Activated T-helper 2 cell treated with anti-CD3 and anti-CD28 coated beads, Interferon-gamma antibody, Interleukin-2, Interleukin-4, amounts not matched to agents 10 μg/mL and 5 μg/mL and 100 μg/mL, durations not matched to agents 14 hours and 24 hours and 36 hours (primary cell): ENCODE measurements at regions not wholly inside any gene's neighbourhood (a gene's known extent, or its start where the extent isn't known, plus 50 kb on each side); places are given as distances from the start of the nearest gene placed in this dataset.

Source experiments
- DNase-seq: peaks from one replicate; pipeline ENCODE4 v3.0.0; 2021; ENCODE audit warnings: low spot score
- H3K27ac Mint-ChIP-seq: one replicate; pipeline ENCODE4 v1.8.0; 2021; ENCODE audit warnings: mixed read lengths
- H3K27me3 Mint-ChIP-seq: one replicate; pipeline ENCODE4 v1.8.0; 2021; ENCODE audit warnings: low read depth, mixed read lengths
- H3K36me3 Mint-ChIP-seq: one replicate; pipeline ENCODE4 v1.8.0; 2021; ENCODE audit warnings: low read depth, mixed read lengths
- H3K4me1 Mint-ChIP-seq: one replicate; pipeline ENCODE4 v1.8.0; 2021; ENCODE audit warnings: low read depth, mixed read lengths
- H3K4me3 Mint-ChIP-seq: one replicate; pipeline ENCODE4 v1.8.0; 2021; ENCODE audit warnings: low read depth, mild to moderate bottlenecking, moderate library complexity, mixed read lengths
- H3K9me3 Mint-ChIP-seq: one replicate; pipeline ENCODE4 v1.8.0; 2021; ENCODE audit warnings: mixed read lengths
- intact Hi-C: fragments of 100-400 bp; cut with micrococcal nuclease; formaldehyde crosslinking; loops from one replicate; pipeline ENCODE4 v1.15.1; 2023

DNA sequence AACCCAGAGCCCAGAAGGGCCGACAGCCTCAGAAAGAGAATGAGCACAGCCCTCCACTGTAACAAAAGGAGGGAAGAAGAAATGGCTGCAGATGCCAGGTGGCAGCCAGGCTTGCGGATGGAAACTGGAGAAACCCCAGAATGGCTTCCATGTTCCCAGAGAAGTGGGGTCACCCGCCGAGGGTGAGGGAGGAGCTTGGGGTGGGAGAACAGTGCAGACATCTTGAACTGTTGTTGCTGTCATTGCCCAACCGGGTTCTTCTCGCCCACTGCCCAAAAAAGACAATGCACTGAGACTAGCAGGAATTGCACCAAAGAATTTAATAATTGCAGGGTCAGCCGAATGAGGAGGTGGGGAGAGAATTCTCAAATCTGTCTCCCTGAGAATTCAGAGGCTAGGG, 223.2 kb upstream of the RAB6C start:
- no peak for DNase-seq
- no peaks in the 10 kb centered on the region for H3K9me3 Mint-ChIP-seq

DNA sequence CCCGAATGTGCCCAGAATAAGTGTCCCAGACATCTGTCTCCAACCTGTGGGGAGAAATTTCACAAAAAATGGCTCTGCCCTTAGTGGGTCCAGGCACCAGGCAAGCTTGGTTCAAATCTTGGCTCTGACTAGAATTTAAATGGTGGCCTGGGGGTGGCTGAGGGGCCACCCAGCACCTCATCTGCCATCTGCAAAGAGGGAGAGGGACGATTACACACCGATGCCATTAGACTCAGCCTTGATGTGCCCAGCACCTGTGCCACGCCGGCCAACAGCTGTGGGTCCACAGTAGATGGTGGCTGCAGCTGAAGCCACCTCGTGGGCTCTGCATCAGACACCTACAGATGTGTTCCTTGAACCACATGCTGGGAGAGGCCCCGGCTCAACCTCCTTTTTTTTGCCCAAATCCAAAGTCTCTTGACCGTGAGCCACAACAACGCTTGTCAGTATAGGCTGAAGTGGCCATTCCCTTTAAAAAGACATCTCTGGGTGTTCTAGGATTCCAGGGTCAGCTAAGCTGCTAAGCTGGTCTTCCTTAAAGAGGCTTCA, 222.0 kb upstream of the RAB6C start:
- no peaks in the 10 kb centered on the region for H3K36me3 Mint-ChIP-seq
- no peak overlapping the region for H3K27ac Mint-ChIP-seq
- H3K4me3 Mint-ChIP-seq, result no peak overlapping the region
- H3K27me3 Mint-ChIP-seq, result no peaks in the 10 kb centered on the region
- intact Hi-C loops, result no loop called here
- DNase-seq, result no peak
- H3K9me3 Mint-ChIP-seq, result no peaks in the 10 kb centered on the region
- H3K4me1 Mint-ChIP-seq, result no peaks in the 10 kb centered on the region

More for the DNA sequence above, 223.2 kb upstream of the RAB6C start:
- Mint-ChIP-seq H3K4me1 (no peaks in the 10 kb centered on the region), H3K4me3 (no peak overlapping the region), H3K36me3 (no peaks in the 10 kb centered on the region), H3K27ac (no peak overlapping the region), H3K27me3 (no peaks in the 10 kb centered on the region)
- intact Hi-C loops, result no loop called here

DNA sequence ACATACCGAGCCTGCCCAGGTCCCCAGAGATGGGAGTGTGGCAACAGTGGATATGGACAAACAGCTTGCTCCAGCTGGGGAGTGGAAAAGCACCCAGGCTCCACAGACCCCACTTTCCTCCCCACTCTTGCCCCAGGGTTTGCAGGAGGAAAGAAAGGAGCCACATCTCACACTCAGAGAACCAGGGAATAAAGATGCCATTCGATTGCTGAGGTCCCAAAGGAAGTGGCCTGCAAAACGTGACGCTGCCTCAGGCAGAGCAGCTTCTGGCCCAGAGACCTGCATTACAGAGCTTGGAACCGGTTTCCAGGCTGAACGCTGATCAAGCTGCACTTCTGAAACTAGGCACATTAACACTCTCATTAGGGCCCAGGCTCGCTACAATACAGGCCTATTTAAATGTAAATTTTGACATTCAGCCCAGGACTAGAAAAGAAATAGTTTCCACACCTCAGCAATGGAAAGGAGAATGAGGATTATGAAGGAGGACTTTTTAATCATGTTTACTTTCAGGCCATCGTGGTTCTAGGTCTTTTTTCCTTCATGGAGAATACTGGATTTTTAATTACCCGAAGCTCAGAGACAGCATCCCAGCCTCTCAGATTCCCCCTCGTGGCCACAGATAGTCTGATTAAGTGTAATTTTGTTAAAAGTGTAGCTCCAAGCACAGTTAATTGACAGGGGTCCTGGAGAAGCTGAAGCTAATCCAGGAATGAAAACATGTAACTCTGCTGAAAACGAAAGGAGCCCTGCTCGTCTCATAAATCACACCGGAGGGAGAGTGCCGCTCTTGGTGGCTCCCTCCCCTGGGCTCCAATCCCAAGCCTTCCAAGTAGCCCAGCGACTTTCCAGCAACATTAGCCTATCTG, 221.3 kb upstream of the RAB6C start:
- no peak overlapping the region for H3K27ac Mint-ChIP-seq

DNA sequence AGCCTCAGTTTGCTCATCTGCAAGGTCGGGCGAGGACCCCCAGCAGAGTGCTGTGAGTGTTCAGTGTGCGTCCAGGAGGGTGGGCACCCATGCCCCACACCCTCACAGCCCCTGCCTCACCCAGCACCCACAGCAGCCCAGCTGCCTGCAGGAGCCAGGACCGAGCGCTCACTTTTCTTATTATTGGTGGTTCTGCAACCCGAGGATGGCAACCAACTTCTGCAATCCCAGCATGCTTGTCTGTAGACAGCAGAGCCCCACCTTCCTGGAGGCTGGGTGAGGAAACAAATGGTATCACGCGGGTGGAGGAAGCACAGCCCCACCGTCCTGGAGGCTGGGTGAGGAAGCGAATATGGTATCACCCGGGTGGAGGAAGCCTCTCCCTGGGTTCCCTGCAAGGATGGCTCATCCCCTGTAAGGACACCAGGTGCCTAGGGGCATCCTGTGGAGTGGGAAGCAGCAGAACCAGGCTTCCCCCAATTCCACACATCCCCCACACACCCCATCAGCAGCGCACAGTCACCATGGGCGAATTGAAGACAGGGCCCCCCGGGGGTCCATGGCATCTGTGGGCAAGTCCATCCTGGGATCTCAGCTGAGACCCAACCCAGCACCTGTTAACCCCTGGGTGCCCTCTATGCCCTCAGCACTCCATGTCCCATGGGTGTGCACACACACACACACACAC, 220.5 kb upstream of the RAB6C start:
- intact Hi-C loops, result no loop called here

More for the DNA sequence above, 221.3 kb upstream of the RAB6C start:
- no peaks in the 10 kb centered on the region for H3K27me3 Mint-ChIP-seq
- no peak for DNase-seq
- intact Hi-C loops, result no loop called here
- H3K4me1 Mint-ChIP-seq, result no peaks in the 10 kb centered on the region
- no peaks in the 10 kb centered on the region for H3K9me3 Mint-ChIP-seq
- H3K4me3 Mint-ChIP-seq, result no peak overlapping the region
- no peaks in the 10 kb centered on the region for H3K36me3 Mint-ChIP-seq

DNA sequence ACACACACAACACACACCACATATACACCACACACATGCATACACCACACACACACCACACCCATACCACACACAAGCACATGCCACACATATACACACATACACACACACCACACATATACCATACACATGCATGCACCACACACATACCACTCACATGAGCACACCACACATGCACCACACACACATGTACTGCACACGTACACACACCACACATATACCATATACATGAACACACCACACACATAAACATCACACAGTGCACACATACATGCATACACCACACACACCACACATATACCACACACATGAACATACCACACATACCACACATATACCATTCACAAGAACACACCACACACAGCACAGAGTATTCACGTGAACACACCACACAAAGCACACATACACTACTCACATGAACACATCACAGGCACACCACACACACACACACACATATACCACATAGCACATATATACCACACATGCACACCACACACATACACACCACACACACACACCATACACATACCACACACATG, 219.9 kb upstream of the RAB6C start:
- intact Hi-C loops, result no loop called here
- Mint-ChIP-seq H3K4me1 (no peaks in the 10 kb centered on the region), H3K27ac (no peak overlapping the region), H3K4me3 (no peak overlapping the region), H3K9me3 (no peaks in the 10 kb centered on the region), H3K27me3 (no peaks in the 10 kb centered on the region), H3K36me3 (no peaks in the 10 kb centered on the region)
- no peak for DNase-seq

More for the DNA sequence above, 220.5 kb upstream of the RAB6C start:
- Mint-ChIP-seq H3K27ac (no peak overlapping the region), H3K4me3 (no peak overlapping the region), H3K36me3 (no peaks in the 10 kb centered on the region), H3K9me3 (no peaks in the 10 kb centered on the region), H3K27me3 (no peaks in the 10 kb centered on the region), H3K4me1 (no peaks in the 10 kb centered on the region)
- DNase-seq, result no peak

DNA sequence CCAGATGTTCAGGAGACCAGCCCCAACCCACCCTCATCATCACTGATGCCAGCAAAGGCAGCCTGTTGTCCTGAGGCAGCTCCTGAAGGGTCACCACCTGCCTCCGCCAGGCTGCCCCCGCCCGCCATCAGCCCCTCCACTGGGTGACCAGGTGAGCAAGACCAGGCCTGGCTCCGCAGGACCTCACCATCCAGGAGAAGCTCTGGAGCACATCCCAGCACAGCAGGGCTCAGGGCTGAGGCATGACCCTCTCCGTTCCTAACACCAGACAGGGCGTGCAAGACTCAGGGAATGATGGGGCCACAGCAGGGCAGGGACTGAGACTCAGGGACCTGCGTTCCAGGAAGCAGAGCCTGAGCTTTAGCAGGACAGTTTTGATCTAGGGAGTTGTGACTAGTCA, 218.8 kb upstream of the RAB6C start:
- DNase-seq, result no peak
- H3K27me3 Mint-ChIP-seq, result no peaks in the 10 kb centered on the region
- intact Hi-C loops, result no loop called here
- no peaks in the 10 kb centered on the region for H3K9me3 Mint-ChIP-seq
- no peak overlapping the region for H3K27ac Mint-ChIP-seq
- no peaks in the 10 kb centered on the region for H3K4me1 Mint-ChIP-seq
- H3K4me3 Mint-ChIP-seq, result no peak overlapping the region
- H3K36me3 Mint-ChIP-seq, result no peaks in the 10 kb centered on the region

DNA sequence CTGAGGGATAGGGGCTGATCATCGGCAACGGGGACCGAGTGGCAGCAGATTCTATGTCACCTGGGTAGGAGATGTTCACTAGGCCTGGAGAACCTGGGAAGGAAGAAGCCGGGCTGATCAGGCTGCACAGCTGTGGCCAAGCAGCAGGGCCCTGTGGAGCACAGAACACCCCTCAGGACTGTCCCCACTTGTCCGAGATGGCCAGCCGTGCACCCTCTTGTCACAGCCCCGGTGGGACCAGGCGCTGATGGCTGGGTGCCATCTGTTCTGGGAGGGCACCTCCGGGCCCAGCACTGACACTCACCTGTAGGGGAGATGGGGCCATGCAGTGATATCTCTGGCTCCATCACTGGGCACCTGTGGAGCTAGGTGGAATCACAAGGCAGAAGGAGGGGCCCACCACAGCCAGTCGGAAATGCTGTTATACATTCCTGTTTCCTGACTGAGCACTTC, 217.9 kb upstream of the RAB6C start:
- no peak overlapping the region for H3K4me3 Mint-ChIP-seq
- DNase-seq, result no peak
- H3K27me3 Mint-ChIP-seq, result no peaks in the 10 kb centered on the region
- no peaks in the 10 kb centered on the region for H3K4me1 Mint-ChIP-seq
- H3K27ac Mint-ChIP-seq, result no peak overlapping the region
- H3K9me3 Mint-ChIP-seq, result no peaks in the 10 kb centered on the region
- no peaks in the 10 kb centered on the region for H3K36me3 Mint-ChIP-seq
- intact Hi-C loops, result no loop called here

DNA sequence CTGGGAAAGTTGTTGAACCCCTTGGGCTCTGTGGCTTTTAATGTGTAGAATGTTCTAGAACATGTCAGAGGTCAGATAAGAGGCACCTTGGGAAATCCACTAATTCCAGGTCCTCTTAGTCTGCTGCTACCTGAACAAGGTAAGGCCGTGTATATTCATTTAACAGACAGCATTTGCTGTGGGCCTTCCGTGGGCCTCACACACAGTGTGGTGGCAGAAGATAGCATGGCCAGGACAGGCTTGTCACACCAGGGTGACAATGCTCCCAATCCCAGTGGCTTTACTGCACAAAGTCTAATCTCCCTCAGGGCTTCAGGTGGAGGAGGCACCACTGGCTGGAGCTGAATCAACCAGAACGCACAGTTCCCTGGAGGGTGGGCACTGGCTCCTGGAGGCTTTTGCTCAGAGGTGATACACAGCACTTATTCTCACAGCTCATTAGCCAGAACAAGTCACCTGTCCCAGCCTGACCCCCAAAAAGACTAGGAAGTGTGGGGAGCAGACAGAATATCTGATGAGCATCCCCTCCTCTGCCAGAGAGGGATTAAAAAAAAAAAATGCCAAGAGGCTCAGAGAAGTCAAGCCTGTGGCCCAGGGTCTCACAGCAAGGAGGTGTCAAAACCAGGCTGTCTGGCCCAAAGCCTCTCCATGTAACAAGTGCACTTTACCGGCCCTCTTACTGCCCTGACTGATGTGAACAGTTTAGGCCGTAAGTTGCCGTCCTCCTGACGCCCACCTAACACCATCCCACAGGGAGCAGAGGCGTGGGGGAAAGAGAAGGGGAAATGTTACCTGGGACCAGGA, 216.9 kb upstream of the RAB6C start:
- Mint-ChIP-seq H3K9me3 (no peaks in the 10 kb centered on the region), H3K4me3 (no peak overlapping the region), H3K36me3 (no peaks in the 10 kb centered on the region), H3K27ac (no peak overlapping the region), H3K4me1 (no peaks in the 10 kb centered on the region), H3K27me3 (no peaks in the 10 kb centered on the region)
- DNase-seq, result no peak
- intact Hi-C loops, result no loop called here

DNA sequence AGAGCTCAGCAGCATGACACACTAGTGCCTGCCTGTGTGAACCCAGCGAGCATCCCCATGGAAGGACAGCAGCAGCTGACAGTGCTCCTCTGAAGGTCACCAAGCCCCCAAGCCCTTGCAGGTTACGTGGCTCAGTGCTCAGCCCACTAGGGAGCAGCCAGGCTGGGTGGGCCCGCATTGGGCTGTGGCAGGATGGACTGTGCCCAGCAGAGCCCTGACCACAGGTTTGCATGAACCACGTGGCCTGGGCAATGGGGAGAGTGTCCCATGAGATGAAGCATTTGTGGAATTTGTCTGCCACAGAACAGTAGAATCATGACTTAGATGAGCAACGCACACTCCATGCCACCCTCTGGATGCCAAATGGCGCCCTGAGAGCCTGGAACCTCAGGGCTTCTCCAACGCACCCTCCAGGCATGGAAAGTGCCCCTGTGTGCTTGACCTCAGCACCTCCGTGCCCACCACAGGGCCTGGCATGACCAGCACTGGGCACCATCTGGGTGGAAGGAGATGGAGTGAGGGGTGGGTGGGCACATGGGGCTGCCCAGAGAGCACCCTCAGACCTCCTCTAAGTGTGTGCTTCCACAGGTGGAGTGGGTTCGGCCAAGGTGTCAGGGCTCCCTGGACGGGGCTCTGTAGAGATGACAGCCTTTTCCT, 216.1 kb upstream of the RAB6C start:
- Mint-ChIP-seq H3K4me1 (no peaks in the 10 kb centered on the region), H3K36me3 (no peaks in the 10 kb centered on the region), H3K9me3 (no peaks in the 10 kb centered on the region), H3K4me3 (no peak overlapping the region), H3K27me3 (no peaks in the 10 kb centered on the region), H3K27ac (no peak overlapping the region)
- intact Hi-C loops, result no loop called here
- no peak for DNase-seq

DNA sequence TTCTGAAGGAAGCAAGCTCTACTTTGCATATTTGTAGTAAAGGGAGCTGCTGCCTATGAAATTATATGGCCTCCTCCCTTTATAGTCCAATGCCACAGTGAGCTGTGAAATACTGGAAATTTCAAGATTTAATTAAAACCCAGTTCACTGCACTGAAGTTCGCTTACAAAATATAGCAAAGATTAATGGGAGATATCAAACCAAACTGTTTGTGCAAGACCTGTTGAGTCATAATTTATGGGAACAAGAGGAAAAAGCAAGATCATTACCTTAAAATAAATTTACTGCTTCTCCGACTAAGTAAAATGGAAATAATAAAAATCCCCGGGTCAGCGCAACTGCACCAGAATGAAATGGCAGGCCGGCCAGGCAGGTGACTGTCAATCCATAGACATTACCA, 215.5 kb upstream of the RAB6C start:
- H3K9me3 Mint-ChIP-seq, result no peaks in the 10 kb centered on the region
- H3K4me3 Mint-ChIP-seq, result no peak overlapping the region
- no peaks in the 10 kb centered on the region for H3K4me1 Mint-ChIP-seq
- intact Hi-C loops, result no loop called here
- H3K27me3 Mint-ChIP-seq, result no peaks in the 10 kb centered on the region
- no peak overlapping the region for H3K27ac Mint-ChIP-seq
- no peak for DNase-seq
- H3K36me3 Mint-ChIP-seq, result no peaks in the 10 kb centered on the region

DNA sequence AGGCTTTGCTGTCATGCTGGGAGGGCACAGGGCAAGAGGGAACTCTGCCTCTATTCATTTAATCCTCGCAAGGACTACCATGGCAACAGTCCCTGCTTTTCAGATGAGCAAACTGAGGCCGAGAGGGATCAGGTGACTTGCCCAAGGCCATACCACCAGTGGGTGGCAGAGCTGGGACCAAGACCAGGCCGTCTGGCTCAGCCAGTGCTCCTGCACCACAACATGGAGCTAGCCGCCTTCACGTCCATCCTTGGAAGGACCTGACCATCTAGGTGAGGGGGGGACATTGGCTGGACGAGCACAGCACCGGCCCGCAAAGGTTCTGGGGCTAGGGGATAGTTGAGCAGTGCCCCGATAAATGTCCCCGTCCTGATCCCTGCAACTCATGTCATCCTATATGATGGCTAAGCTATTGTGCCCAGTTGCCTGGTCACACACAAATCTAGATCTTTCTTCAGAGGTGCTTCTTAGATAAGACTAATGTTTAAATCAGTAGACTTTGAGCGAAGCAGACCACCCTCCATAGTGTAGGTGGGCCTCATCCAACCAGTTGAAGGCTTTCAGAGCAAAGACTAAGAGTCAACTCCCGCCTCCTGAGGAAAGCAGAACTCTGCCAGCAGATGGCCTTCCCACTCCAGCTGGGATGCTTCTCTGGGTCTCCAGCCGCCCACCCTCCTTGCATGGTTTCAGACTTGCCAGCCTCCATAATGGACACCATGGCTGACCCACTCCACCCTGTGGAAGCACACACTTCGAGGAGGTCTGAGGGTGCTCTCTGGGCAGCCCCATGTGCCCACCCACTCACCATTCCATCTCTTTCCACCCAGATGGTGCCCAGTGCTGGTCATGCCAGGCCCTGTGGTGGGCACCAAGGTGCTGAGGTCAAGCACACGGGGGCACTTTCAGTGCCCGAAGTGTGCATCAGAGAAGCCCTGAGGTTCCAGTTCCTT, 214.8 kb upstream of the RAB6C start:
- Mint-ChIP-seq H3K27ac (no peak overlapping the region), H3K4me1 (no peaks in the 10 kb centered on the region), H3K9me3 (no peaks in the 10 kb centered on the region), H3K27me3 (no peaks in the 10 kb centered on the region), H3K4me3 (no peak overlapping the region), H3K36me3 (no peaks in the 10 kb centered on the region)
- intact Hi-C loops, result no loop called here
- DNase-seq, result no peak
